ENCODE measurements at regions not wholly inside any gene's neighbourhood (a gene's known extent, or its start where the extent isn't known, plus 50 kb on each side); places are given as distances from the start of the nearest gene placed in this dataset.
"Not testable (repeated sequence)": the region's sequence is repeated elsewhere in the genome, so short reads cannot be mapped to it uniquely, and the experiment has no call there.

DNA sequence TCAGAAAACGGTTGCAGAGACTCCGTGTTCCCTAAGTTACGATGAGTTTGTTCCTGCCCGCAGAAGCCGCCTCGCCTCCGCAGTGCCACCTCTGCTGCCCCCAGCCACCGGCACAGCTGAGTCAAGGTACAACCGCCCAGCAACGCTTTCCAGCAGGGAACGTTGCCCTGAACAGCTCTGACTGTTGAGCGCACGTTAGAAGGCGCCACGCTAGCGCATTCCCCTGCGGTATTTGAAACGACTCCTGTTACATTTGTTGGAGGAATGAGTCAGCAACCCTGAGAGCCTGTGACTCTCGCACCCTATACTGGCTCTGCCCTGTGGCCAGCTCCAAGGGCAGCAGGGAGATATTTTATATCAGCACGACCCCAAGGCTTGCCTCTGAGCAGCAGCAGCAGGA lies 302.8 kb downstream of the TEX29 start:
- Mint-ChIP-seq H3K4me1 (no peaks in the 10 kb centered on the region), H3K4me3 (no peak overlapping the region), H3K27me3 (no peaks in the 10 kb centered on the region), H3K27ac (no peak overlapping the region), H3K36me3 (no peaks in the 10 kb centered on the region), H3K9me3 (peaks cover 0 to 3% (median 0%) of the 10 kb centered on the region in 3 donors)

DNA sequence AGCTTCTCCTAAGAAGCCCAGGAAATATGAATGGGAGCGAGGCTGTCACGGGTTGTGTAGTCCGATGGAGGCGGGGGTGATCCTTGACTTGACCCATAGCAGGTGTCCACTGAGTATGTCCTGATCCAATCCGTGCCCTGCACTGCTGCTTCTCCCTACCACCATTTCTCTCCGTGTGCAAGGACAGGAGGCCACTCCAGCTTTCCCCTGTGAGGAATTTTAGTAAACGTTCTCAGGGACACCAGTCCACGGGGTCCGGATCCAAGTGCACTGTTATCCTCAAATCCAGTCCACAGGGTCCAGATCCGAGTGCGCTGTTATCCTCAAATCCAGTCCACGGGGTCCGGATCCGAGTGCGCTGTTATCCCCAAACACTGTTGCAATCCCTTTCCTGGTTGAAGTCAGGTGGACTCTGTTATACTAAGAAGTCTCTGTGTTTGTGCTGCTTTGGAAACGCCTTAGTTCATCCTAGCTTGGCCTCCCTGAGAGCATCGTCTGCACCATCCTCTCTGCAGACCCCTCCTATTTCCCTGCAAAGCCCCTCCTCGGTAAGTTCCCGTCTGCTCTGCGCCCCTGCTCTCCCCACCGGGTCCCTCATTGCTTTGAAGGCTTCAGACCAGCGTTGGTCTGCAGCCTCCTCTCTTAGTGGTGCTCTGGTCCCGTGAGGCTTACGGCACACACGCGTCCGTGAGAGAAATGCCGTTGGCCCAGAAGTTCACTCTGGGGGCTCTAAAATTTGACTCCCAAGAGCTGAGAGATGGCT lies 303.5 kb downstream of the TEX29 start:
- no peaks in the 10 kb centered on the region for H3K36me3 Mint-ChIP-seq
- no peak overlapping the region for H3K4me3 Mint-ChIP-seq

DNA sequence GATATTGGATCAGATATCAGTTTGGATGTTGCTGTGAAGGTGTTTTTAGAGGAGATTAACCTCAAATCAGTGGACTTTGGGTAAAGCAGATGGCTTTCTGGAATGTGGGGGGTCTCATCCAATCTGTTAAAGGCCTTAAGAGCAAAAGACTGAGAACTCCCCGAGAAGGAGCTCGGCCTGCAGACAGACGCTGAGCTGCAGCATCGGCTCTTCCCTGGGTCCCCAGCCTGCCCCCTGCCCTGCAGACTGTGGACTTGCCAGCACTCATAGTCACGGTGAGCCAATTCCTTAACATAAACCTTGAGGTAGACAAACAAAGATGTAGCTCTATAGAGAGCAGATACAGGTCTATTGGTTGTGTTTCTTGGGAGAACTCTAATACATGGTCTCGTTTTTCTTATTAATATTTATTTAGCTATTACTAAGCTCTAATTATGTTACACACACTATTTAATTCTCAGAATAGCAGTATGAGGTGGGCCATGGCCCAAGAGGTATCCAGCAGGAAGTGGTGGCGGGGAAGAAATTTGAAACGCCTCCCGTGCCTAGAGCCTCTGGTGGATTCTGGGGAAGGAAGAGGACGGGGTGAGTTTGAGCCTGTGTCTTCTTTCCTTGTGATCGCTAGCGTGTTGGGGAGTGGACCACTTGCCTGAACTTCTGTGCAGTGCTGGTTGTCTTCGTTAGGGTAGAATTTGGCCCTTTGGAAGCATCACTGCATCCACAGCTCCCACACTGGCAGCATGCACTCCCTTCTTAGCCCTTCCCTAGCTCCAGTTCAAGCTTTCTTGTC lies 305.3 kb downstream of the TEX29 start:
- Mint-ChIP-seq H3K9me3 (peaks cover 0 to 3% (median 0%) of the 10 kb centered on the region in 3 donors), H3K27me3 (no peaks in the 10 kb centered on the region), H3K27ac (no peak overlapping the region), H3K36me3 (no peaks in the 10 kb centered on the region), H3K4me1 (no peaks in the 10 kb centered on the region), H3K4me3 (no peak overlapping the region)

More for the DNA sequence above, 303.5 kb downstream of the TEX29 start:
- Mint-ChIP-seq H3K27me3 (no peaks in the 10 kb centered on the region), H3K27ac (no peak overlapping the region), H3K4me1 (no peaks in the 10 kb centered on the region), H3K9me3 (peaks cover 0 to 3% (median 0%) of the 10 kb centered on the region in 3 donors)

DNA sequence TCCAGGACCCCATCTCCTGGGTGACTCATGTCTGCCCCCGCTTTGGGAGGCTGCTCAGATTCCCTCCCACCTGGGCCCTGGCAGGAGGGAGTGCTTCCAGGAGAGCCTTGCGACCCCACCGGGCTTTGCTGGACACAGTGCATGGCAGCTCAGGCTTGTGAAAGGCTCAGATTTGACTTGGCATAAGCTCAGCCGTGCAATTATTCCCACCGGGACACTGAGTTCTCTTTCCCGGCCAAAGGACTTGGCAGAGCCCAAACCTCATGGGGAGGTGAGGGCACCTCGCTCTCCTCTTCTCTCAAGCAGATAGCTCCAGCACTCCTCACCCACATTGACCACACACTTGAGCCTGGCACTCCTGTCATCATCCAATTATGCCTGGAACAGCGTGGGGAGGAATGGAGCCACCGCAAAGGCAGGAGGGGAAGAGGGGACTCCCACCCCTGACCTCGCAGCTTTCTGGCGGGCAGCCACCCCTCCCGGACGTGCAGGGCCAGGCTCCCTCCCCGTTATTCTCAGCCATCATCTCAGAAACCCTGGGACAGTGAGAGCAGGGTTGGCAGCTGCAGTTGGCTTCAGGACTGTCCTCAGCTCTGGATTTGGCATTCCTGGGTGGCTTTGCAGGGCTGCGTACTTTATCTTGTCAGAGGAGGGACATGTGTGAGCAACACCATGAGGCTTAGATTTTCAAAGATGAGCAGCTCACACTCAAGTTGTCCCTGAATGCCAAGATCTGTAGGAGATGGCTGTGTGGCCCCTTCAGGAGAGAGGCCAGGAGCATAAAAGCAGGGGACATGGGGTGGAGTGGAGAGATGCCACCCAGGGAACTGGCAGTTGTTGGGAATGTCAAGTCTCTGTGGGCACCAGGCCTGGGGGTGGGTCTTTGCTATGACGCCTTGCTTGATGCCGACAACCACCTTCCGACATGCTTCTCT lies 306.2 kb downstream of the TEX29 start:
- Mint-ChIP-seq H3K27ac (no peak overlapping the region), H3K9me3 (peaks cover 0 to 3% (median 0%) of the 10 kb centered on the region in 3 donors), H3K27me3 (no peaks in the 10 kb centered on the region), H3K4me3 (no peak overlapping the region), H3K4me1 (no peaks in the 10 kb centered on the region), H3K36me3 (no peaks in the 10 kb centered on the region)

DNA sequence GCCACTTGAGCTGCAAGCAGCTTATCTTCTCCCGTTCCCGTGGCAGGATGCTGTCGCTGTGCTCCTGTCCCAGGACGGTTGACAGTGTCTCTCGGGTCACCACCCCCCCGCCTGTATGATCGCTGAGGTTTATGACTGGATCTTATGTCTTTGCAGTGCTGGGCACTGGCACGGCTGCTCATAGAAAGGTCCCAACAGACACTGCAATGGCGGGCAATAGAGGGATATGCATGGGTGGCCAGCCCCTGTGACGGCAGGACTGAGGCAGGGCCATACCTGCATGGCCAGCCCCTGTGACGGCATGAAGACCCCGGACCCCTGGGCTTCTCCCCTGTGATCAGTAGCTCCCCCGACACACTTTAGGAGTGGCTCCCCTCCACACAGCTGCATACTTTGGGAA lies 307.2 kb downstream of the TEX29 start:
- peaks cover 0 to 3% (median 0%) of the 10 kb centered on the region in 3 donors for H3K9me3 Mint-ChIP-seq
- H3K27ac Mint-ChIP-seq, result no peak overlapping the region
- H3K27me3 Mint-ChIP-seq, result no peaks in the 10 kb centered on the region
- H3K4me1 Mint-ChIP-seq, result no peaks in the 10 kb centered on the region
- H3K36me3 Mint-ChIP-seq, result no peaks in the 10 kb centered on the region
- no peak overlapping the region for H3K4me3 Mint-ChIP-seq

DNA sequence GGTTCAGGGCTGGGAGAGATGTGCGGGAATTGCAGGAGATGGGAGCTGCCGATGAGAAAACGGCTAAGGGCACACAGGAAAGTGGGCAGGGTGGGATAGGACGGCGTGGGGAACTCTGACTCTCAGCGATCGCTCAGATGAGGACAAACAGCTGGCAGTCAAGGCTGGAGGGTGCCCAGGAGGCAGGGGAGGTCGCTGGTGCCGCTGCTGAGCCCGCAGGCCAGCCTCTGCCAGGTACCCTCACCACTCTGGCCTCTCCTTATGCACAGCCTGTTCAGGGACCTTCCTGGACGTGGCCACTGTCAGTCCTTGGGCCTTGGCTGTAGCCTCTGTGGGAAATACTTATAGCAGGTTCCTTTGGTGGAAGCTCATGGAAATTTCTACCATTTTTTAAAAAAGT lies 308.6 kb downstream of the TEX29 start:
- Mint-ChIP-seq H3K4me1 (no peaks in the 10 kb centered on the region), H3K9me3 (peaks cover 0 to 3% (median 0%) of the 10 kb centered on the region in 3 donors), H3K27me3 (no peaks in the 10 kb centered on the region), H3K27ac (no peak overlapping the region), H3K4me3 (peak overlapping the region in 1 of 4 donors; percentile 9), H3K36me3 (no peaks in the 10 kb centered on the region)

DNA sequence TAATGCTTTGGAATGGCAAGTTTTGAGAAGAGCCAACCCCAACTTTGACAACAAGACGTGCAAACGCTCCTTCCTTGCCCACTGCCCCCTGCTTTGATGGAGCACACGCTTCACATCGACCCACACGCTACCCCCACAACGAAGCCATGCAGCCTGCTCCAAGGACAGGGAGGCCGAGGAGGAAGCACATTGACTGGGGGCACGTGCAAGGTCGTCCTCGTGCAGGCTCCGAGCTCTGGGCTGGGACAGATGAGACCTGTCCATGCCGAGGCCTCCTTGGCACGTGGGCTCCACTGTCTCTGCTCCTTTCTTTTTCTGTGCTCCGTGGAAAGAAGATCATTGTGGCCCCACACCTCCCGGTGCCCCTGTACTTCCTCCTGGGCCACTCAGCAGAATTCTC lies 309.0 kb downstream of the TEX29 start:
- peaks cover 0 to 3% (median 0%) of the 10 kb centered on the region in 3 donors for H3K9me3 Mint-ChIP-seq
- H3K4me3 Mint-ChIP-seq, result no peak overlapping the region
- no peaks in the 10 kb centered on the region for H3K36me3 Mint-ChIP-seq
- no peak overlapping the region for H3K27ac Mint-ChIP-seq
- no peaks in the 10 kb centered on the region for H3K4me1 Mint-ChIP-seq
- no peaks in the 10 kb centered on the region for H3K27me3 Mint-ChIP-seq

DNA sequence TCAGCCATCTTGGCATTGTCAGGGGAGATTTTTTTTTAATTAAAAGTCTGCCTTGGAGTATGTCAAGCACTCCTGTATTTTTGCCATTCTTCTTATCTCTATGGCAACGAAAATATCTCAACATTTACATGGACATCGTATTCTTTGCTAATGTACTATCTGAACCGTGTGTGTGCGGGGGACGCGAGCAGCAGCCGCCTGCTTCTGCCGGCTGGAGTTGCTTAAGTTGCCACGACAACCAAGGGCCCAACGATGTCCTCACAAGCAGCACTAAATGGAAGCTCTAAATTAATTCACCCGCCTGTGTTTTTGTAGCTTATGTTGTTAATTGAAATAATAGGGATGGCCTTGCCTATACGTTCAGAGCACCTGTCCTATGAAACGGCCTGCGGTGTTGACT lies 309.5 kb downstream of the TEX29 start:
- peaks cover 0 to 3% (median under 1%) of the 10 kb centered on the region in 3 donors for H3K9me3 Mint-ChIP-seq
- H3K4me1 Mint-ChIP-seq, result no peaks in the 10 kb centered on the region
- no peaks in the 10 kb centered on the region for H3K36me3 Mint-ChIP-seq
- no peaks in the 10 kb centered on the region for H3K27me3 Mint-ChIP-seq
- H3K27ac Mint-ChIP-seq, result no peak overlapping the region
- no peak overlapping the region for H3K4me3 Mint-ChIP-seq

DNA sequence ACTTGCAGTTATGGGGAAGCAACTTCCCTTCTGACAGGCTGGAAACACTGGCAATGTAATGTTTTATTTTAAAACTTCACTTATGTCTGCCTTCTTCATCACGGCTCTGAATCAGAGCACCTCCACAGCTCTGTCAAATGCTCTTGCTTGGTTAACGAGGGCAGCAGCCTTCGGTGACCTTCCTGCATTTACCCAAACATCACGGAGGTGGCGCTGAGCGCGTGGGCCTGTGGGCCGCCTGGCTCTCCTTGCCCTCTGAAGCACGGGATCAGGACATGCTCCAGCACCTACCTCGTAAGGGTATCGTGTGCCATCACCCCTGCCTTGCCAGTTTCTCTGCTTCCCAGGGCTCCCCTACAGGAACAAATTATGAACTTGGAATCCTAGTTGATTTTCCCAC lies 310.0 kb downstream of the TEX29 start:
- H3K27me3 Mint-ChIP-seq, result no peaks in the 10 kb centered on the region
- H3K4me3 Mint-ChIP-seq, result no peak overlapping the region
- H3K27ac Mint-ChIP-seq, result no peak overlapping the region
- no peaks in the 10 kb centered on the region for H3K4me1 Mint-ChIP-seq
- no peaks in the 10 kb centered on the region for H3K36me3 Mint-ChIP-seq
- H3K9me3 Mint-ChIP-seq, result peaks cover 0 to 3% (median 3%) of the 10 kb centered on the region in 3 donors

DNA sequence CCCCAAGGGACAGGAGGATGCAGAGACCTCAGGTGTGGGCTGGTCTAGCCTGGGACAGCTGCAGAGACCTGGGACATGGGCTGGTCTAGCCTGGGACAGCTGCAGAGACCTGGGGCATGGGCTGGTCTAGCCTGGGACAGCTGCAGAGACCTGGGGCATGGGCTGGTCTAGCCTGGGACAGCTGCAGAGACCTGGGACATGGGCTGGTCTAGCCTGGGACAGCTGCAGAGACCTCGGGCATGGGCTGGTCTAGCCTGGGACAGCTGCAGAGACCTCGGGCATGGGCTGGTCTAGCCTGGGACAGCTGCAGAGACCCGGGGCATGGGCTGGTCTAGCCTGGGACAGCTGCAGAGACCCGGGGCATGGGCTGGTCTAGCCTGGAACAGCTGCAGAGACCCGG lies 310.8 kb downstream of the TEX29 start:
- not testable (repeated sequence) for H3K27me3 Mint-ChIP-seq, H3K4me1 Mint-ChIP-seq, H3K9me3 Mint-ChIP-seq, H3K36me3 Mint-ChIP-seq, H3K27ac Mint-ChIP-seq, H3K4me3 Mint-ChIP-seq

DNA sequence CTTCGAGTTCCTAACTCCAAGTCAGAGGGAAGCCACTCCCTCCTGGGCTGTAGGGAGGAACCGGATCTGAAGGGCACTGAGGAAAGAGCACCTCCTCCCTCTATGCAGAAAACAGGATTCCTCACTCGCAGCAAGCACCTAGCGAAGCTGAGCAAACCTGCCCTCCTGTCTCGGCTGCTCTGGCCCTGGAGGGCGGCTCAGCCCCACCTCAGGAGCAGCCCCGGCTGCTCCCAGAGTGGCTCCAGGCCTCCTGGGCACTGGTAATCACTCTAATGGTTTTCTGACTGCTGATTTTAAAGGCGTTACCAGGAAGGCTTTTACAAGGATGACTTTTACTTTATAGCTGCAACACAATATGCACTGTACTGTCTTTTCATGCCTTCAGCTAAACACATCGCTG lies 312.5 kb downstream of the TEX29 start:
- H3K27me3 Mint-ChIP-seq, result no peaks in the 10 kb centered on the region
- H3K36me3 Mint-ChIP-seq, result no peaks in the 10 kb centered on the region
- no peak overlapping the region for H3K27ac Mint-ChIP-seq
- no peak overlapping the region for H3K4me3 Mint-ChIP-seq
- H3K4me1 Mint-ChIP-seq, result no peaks in the 10 kb centered on the region
- peaks cover 0 to 3% (median 0%) of the 10 kb centered on the region in 3 donors for H3K9me3 Mint-ChIP-seq

DNA sequence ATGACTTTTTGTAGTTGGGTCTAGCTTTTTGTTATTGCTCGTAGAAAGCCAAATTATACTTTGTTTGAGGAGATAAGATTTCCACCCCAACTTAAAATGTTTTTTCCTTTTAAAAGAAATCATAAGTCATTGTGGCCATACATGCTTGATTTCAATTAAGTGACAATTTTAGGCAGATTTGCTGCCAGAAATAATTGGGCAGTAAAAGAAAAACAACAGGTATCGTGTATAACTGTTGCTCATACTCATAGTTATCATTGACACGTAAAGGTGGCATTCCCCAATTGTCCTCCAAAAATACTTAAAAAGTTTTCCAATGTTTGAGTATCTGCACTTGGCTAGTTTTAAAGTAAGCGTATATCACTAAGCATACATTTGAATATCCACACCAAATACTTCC lies 313.0 kb downstream of the TEX29 start:
- no peaks in the 10 kb centered on the region for H3K27me3 Mint-ChIP-seq
- H3K27ac Mint-ChIP-seq, result no peak overlapping the region
- peaks cover 0 to 3% (median 0%) of the 10 kb centered on the region in 3 donors for H3K9me3 Mint-ChIP-seq
- no peaks in the 10 kb centered on the region for H3K36me3 Mint-ChIP-seq
- H3K4me1 Mint-ChIP-seq, result no peaks in the 10 kb centered on the region
- no peak overlapping the region for H3K4me3 Mint-ChIP-seq

DNA sequence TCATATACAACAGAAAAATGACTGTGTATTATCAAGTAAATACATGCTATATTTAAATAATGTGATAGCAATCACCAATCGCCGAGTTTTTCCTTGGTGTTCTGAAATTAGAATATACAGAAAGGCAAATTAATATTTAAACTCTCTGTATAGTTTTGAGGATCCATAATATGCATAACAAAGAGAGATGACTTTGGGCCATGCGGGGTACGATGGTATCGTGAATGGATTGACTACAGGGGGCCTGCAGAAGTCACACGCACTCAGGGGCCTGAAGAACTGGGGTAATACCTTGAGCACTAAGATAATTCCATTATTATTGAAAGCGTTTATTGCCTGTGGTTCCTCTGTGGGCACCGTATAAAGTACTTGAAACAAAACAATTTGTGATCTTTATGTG lies 314.0 kb downstream of the TEX29 start:
- H3K4me1 Mint-ChIP-seq, result no peaks in the 10 kb centered on the region
- peaks cover 0 to 3% (median 0%) of the 10 kb centered on the region in 3 donors for H3K9me3 Mint-ChIP-seq
- H3K27me3 Mint-ChIP-seq, result no peaks in the 10 kb centered on the region
- no peaks in the 10 kb centered on the region for H3K36me3 Mint-ChIP-seq
- H3K27ac Mint-ChIP-seq, result no peak overlapping the region
- H3K4me3 Mint-ChIP-seq, result no peak overlapping the region

DNA sequence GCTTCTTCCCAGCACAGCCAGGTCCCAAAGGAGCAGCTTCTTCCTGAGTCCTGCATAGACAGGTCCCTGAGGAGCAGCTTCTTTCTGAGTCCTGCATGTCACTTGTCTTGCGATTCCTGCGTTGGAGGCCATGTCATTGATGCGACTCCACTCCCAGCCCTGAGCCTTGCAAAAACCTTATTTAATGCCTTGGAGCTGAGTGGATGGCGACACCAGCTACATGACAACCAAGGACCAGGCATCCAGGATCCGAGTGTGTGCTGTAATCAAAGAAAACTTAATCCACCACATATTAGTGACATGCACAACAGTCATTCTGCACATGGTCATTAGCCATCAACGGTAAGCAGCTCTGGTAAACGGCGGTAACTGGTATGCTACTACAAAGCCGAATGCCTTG lies 315.8 kb downstream of the TEX29 start:
- H3K4me3 Mint-ChIP-seq, result no peak overlapping the region
- no peaks in the 10 kb centered on the region for H3K4me1 Mint-ChIP-seq
- peaks cover 0 to 3% (median 0%) of the 10 kb centered on the region in 3 donors for H3K9me3 Mint-ChIP-seq
- H3K27ac Mint-ChIP-seq, result no peak overlapping the region
- no peaks in the 10 kb centered on the region for H3K27me3 Mint-ChIP-seq
- H3K36me3 Mint-ChIP-seq, result no peaks in the 10 kb centered on the region

DNA sequence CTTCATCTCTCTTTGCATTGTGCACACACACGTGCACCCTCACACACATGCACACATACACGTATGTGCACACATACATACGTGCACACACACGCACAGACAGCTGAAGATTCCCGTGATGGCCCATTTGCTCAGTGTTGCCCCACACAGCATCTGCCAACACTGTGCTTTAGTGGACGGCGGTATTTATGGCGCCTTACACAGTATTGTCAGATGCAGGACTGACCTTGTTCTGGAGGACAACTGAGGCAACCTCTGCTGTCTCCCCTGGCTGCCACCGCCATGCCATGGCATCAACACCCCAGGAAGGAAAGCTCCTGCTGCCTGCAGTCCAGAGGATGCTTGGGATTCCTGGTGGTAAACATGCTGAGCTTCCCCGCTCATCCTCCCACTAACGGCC lies 316.4 kb downstream of the TEX29 start:
- H3K27ac Mint-ChIP-seq, result no peak overlapping the region
- no peak overlapping the region for H3K4me3 Mint-ChIP-seq
- H3K4me1 Mint-ChIP-seq, result no peaks in the 10 kb centered on the region
- peaks cover 0 to 3% (median 0%) of the 10 kb centered on the region in 3 donors for H3K9me3 Mint-ChIP-seq
- no peaks in the 10 kb centered on the region for H3K27me3 Mint-ChIP-seq
- no peaks in the 10 kb centered on the region for H3K36me3 Mint-ChIP-seq
